Astrocyte (in vitro differentiated cells and primary cell): ENCODE measurements at regions not wholly inside any gene's neighbourhood (a gene's known extent, or its start where the extent isn't known, plus 50 kb on each side); places are given as distances from the start of the nearest gene placed in this dataset.

Source experiments
- DNase-seq: peaks from one replicate; pipeline ENCODE4 v3.0.0-alpha.2; 2010; ENCODE audit warnings: low read depth
- FAIRE-seq: peaks from 2 replicates; lab custom pipeline; 2011; peaks lifted over from hg19 to GRCh38; lab: Jason Lieb, UNC
- H2AFZ ChIP-seq: 2 replicates; pipeline ENCODE4 v1.6.0; 2012; ENCODE audit warnings: low read depth, low read length, inconsistent platforms
- H3K27ac ChIP-seq: 2 replicates; pipeline ENCODE4 v1.5.1; 2011; ENCODE audit warnings: low read depth, low read length, inconsistent platforms
- H3K27me3 ChIP-seq: 2 replicates; pipeline ENCODE4 v1.6.0; 2011; ENCODE audit warnings: low read length, inconsistent platforms; ENCODE audit not compliant: insufficient read depth
- H3K36me3 ChIP-seq: 2 replicates; pipeline ENCODE4 v1.5.1; 2011; ENCODE audit warnings: low read length, inconsistent platforms; ENCODE audit not compliant: insufficient read depth
- H3K4me1 ChIP-seq: 2 replicates; pipeline ENCODE4 v1.5.1; 2011; ENCODE audit warnings: low read length, inconsistent platforms; ENCODE audit not compliant: insufficient read depth
- H3K4me2 ChIP-seq: 2 replicates; pipeline ENCODE4 v1.6.0; 2012; ENCODE audit warnings: low read length, inconsistent platforms
- H3K4me3 ChIP-seq: 2 replicates; pipeline ENCODE4 v1.5.1; 2011; ENCODE audit warnings: low read depth, mild to moderate bottlenecking, low read length, inconsistent platforms; ENCODE audit not compliant: insufficient read depth
- H3K79me2 ChIP-seq: 2 replicates; pipeline ENCODE4 v1.6.0; 2012; ENCODE audit warnings: mild to moderate bottlenecking, low read length, inconsistent platforms; ENCODE audit not compliant: insufficient read depth
- H3K9ac ChIP-seq: 2 replicates; pipeline ENCODE4 v1.6.0; 2012; ENCODE audit warnings: mild to moderate bottlenecking, low read length, inconsistent platforms
- H3K9me3 ChIP-seq: 2 replicates; pipeline ENCODE4 v1.5.1; 2012; ENCODE audit warnings: low read depth, mild to moderate bottlenecking, low read length, inconsistent platforms; ENCODE audit not compliant: insufficient read depth
- H4K20me1 ChIP-seq: 2 replicates; pipeline ENCODE4 v1.6.0; 2012; ENCODE audit warnings: low read length, inconsistent platforms; ENCODE audit not compliant: insufficient read depth
- H3K27ac Mint-ChIP-seq: one replicate; pipeline ENCODE4 v1.8.0; 2021; ENCODE audit warnings: mild to moderate bottlenecking, mixed read lengths; ENCODE audit not compliant: unreplicated experiment
- H3K27me3 Mint-ChIP-seq: one replicate; pipeline ENCODE4 v1.8.0; 2021; ENCODE audit warnings: low read depth, mixed read lengths; ENCODE audit not compliant: unreplicated experiment
- H3K36me3 Mint-ChIP-seq: one replicate; pipeline ENCODE4 v1.8.0; 2021; ENCODE audit warnings: low read depth, mixed read lengths; ENCODE audit not compliant: unreplicated experiment
- H3K4me1 Mint-ChIP-seq: one replicate; pipeline ENCODE4 v1.8.0; 2021; ENCODE audit warnings: low read depth, mixed read lengths; ENCODE audit not compliant: unreplicated experiment
- H3K4me3 Mint-ChIP-seq: one replicate; pipeline ENCODE4 v1.8.0; 2021; ENCODE audit warnings: mild to moderate bottlenecking, moderate library complexity, mixed read lengths; ENCODE audit not compliant: unreplicated experiment
- H3K9me3 Mint-ChIP-seq: one replicate; pipeline ENCODE4 v1.8.0; 2021; ENCODE audit warnings: mild to moderate bottlenecking, mixed read lengths; ENCODE audit not compliant: unreplicated experiment
- CTCF ChIP-seq: IDR thresholded peaks from 2 replicates; pipeline ENCODE4 v1.5.1; 2011; ENCODE audit warnings: low read depth, mild to moderate bottlenecking, inconsistent platforms, low read length, moderate library complexity; ENCODE audit not compliant: insufficient read depth
- EZH2 ChIP-seq: IDR thresholded peaks from 2 replicates; pipeline ENCODE4 v1.6.1; 2012; ENCODE audit warnings: mild to moderate bottlenecking, low read length, inconsistent platforms; ENCODE audit not compliant: insufficient read depth

DNA sequence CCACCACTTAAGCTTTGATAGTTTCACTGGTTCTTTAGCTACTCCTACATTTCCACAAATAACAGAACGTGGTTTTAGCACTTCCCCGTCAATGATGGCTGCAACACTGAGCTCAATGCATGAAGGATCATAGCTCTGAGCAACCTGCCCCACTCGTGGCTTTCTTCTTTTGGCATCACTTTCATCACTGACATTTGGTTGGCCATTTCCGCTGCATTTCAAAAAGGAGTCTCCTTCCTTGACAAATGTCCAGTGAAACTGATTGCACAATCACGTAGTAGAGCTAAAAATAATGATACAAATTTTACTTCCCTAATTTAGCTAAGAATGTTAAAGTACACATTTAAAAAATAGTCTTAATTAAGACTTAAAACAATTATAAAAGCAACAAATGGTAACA lies 205.2 kb upstream of the HDAC4 start:
- H3K27ac ChIP-seq: no peak overlapping the region
- Mint-ChIP-seq H3K27ac (no peak overlapping the region), H3K4me3 (no peak overlapping the region), H3K4me1 (no peaks in the 10 kb centered on the region), H3K9me3 (peaks cover 5% of the 10 kb centered on the region), H3K36me3 (no peaks in the 10 kb centered on the region), H3K27me3 (peaks cover 36% of the 10 kb centered on the region)
- no peak overlapping the region for H3K4me2 ChIP-seq
- DNase-seq (no peak), FAIRE-seq (no peak)
- no peaks in the 10 kb centered on the region for H3K4me1 ChIP-seq
- no peaks in the 10 kb centered on the region for H3K27me3 ChIP-seq
- H3K79me2 ChIP-seq: no peaks in the 10 kb centered on the region
- H3K9me3 ChIP-seq: no peaks in the 10 kb centered on the region
- no peaks in the 10 kb centered on the region for H3K36me3 ChIP-seq
- no peak overlapping the region for H2AFZ ChIP-seq
- no peak overlapping the region for H3K9ac ChIP-seq
- TF ChIP-seq EZH2 (no peak), CTCF (no peak)
- no peak overlapping the region for H3K4me3 ChIP-seq
- H4K20me1 ChIP-seq: no peaks in the 10 kb centered on the region

DNA sequence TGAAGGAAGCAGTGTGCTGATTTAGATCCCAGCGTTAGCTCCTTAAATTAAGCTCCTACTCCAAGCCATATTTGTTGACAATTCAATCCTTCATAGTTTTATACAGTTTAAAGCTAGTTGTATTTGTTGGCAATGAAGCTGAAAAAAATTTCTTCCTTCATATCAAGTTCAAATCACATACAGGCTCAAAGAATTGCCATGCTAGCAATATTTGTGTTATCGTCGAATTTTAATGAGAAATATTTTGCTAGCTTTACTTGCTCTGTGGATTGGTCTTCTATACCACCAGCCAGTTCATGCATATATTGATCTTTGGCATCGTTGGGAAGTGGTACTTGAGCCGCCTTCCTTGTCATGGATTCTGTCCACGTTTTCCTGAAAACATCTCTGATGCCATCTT lies 204.6 kb upstream of the HDAC4 start:
- no peak for DNase-seq
- H3K36me3 Mint-ChIP-seq: no peaks in the 10 kb centered on the region
- no peak overlapping the region for H3K4me3 Mint-ChIP-seq
- TF ChIP-seq EZH2: no peak
- no peak for TF ChIP-seq CTCF
- H3K27ac Mint-ChIP-seq: no peak overlapping the region
- Histone ChIP-seq H3K4me2 (no peak overlapping the region), H3K4me3 (no peak overlapping the region), H3K27me3 (no peaks in the 10 kb centered on the region), H2AFZ (no peak overlapping the region), H3K4me1 (no peaks in the 10 kb centered on the region), H3K79me2 (no peaks in the 10 kb centered on the region), H3K9ac (no peak overlapping the region), H3K27ac (no peak overlapping the region), H3K9me3 (no peaks in the 10 kb centered on the region), H3K36me3 (no peaks in the 10 kb centered on the region), H4K20me1 (no peaks in the 10 kb centered on the region)
- H3K9me3 Mint-ChIP-seq: peaks cover 4% of the 10 kb centered on the region
- peaks cover 31% of the 10 kb centered on the region for H3K27me3 Mint-ChIP-seq
- no peaks in the 10 kb centered on the region for H3K4me1 Mint-ChIP-seq
- no peak for FAIRE-seq

GRCh38 chr2:239604861-239605260 lies 204.0 kb upstream of the HDAC4 start:
- Histone ChIP-seq H4K20me1 (no peaks in the 10 kb centered on the region), H3K27ac (no peak overlapping the region), H3K9me3 (no peaks in the 10 kb centered on the region), H2AFZ (no peak overlapping the region), H3K4me2 (no peak overlapping the region), H3K4me1 (no peaks in the 10 kb centered on the region), H3K4me3 (no peak overlapping the region), H3K27me3 (no peaks in the 10 kb centered on the region), H3K79me2 (no peaks in the 10 kb centered on the region), H3K36me3 (no peaks in the 10 kb centered on the region), H3K9ac (no peak overlapping the region)
- peaks cover 2% of the 10 kb centered on the region for H3K9me3 Mint-ChIP-seq
- no peak overlapping the region for H3K4me3 Mint-ChIP-seq
- no peak for DNase-seq
- H3K27me3 Mint-ChIP-seq: peaks cover 30% of the 10 kb centered on the region
- H3K36me3 Mint-ChIP-seq: no peaks in the 10 kb centered on the region
- TF ChIP-seq EZH2 (no peak), CTCF (no peak)
- H3K27ac Mint-ChIP-seq: no peak overlapping the region
- no peak for FAIRE-seq
- H3K4me1 Mint-ChIP-seq: no peaks in the 10 kb centered on the region
